Gastroesophageal sphincter (tissue), 3 donors: ENCODE measurements at regions not wholly inside any gene's neighbourhood (a gene's known extent, or its start where the extent isn't known, plus 50 kb on each side); places are given as distances from the start of the nearest gene placed in this dataset.
A peak's percentile ranks its signal among the peaks of the same experiment; 100 is the strongest.

Experiments
- EP300 ChIP-seq: sonication (generic); formaldehyde crosslinking; IDR thresholded peaks from one replicate; pipeline ENCODE4 v1.6.1; 2017; ENCODE audit warnings: antibody characterized with exemption, mild to moderate bottlenecking
- POLR2A ChIP-seq, 2 donors: fragments of 450-650 bp; IDR thresholded peaks; one replicate each; pipeline ENCODE4 v1.6.1; 2017; ENCODE audit warnings: antibody characterized with exemption in 2 of 2, mild to moderate bottlenecking in 2 of 2, moderate library complexity in 1 of 2
- POLR2AphosphoS5 ChIP-seq: sonication (generic); formaldehyde crosslinking; IDR thresholded peaks from one replicate; pipeline ENCODE4 v1.6.1; 2017; ENCODE audit warnings: antibody characterized with exemption
- TF ChIP-seq, protein P1 (sequence below), 4 experiments: fragments of 200-600 bp in 2 of 4; fragments of 450-650 bp in 2 of 4; sonication (generic) in 1 of 4; IDR thresholded peaks; one replicate each; pipeline ENCODE4 v1.5.1; 2017 to 2019; ENCODE audit warnings: antibody characterized with exemption in 4 of 4, mild to moderate bottlenecking in 2 of 4, moderate library complexity in 2 of 4

- TF ChIP-seq, protein P1, sequence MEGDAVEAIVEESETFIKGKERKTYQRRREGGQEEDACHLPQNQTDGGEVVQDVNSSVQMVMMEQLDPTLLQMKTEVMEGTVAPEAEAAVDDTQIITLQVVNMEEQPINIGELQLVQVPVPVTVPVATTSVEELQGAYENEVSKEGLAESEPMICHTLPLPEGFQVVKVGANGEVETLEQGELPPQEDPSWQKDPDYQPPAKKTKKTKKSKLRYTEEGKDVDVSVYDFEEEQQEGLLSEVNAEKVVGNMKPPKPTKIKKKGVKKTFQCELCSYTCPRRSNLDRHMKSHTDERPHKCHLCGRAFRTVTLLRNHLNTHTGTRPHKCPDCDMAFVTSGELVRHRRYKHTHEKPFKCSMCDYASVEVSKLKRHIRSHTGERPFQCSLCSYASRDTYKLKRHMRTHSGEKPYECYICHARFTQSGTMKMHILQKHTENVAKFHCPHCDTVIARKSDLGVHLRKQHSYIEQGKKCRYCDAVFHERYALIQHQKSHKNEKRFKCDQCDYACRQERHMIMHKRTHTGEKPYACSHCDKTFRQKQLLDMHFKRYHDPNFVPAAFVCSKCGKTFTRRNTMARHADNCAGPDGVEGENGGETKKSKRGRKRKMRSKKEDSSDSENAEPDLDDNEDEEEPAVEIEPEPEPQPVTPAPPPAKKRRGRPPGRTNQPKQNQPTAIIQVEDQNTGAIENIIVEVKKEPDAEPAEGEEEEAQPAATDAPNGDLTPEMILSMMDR (IDR thresholded peaks at IDR 0.05) = no peak
- TF ChIP-seq POLR2A (IDR thresholded peaks at IDR 0.05) (no peak), POLR2AphosphoS5 (peak; percentile 58), EP300 (no peak)
Measured at GRCh38 chr1:165063181-165063965, 293.1 kb downstream of the LMX1A start.
